DMS153 treated with DMSO at 0.1 percent for 48 hours (cell line): ENCODE measurements at regions not wholly inside any gene's neighbourhood (a gene's known extent, or its start where the extent isn't known, plus 50 kb on each side); places are given as distances from the start of the nearest gene placed in this dataset.
"Not testable (repeated sequence)": the region's sequence is repeated elsewhere in the genome, so short reads cannot be mapped to it uniquely, and the experiment has no call there.

Source experiments
- DNase-seq: peaks from one replicate; lab custom pipeline; 2025; ENCODE audit not compliant: unreplicated experiment; lab: John Stamatoyannopoulos, UW

- no peak for DNase-seq
Measured at GRCh38 chr3:104291878-104292277, 1074.8 kb upstream of the ALCAM start.

- DNase-seq = no peak
Measured at GRCh38 chr3:104297617-104298016, 1069.1 kb upstream of the ALCAM start.

DNA sequence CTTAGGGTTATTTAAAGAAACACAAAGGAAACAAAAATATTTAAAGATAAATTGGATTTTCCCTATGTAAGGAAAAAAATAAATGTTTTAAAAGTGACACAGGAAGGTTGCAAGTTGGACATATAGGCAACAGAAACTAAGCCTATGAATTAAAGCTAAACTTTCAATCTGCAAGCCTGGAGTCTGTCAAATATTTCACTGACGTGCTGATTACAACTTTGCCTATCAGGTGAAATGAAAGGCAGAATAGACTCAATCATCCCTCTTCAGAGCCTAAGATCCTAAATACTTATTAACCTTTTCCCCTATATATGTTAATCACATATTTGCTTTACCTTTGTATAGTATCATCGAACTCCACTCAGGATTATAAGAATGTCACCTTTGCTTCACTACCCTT lies 1068.0 kb upstream of the ALCAM start:
- no peak for DNase-seq

DNA sequence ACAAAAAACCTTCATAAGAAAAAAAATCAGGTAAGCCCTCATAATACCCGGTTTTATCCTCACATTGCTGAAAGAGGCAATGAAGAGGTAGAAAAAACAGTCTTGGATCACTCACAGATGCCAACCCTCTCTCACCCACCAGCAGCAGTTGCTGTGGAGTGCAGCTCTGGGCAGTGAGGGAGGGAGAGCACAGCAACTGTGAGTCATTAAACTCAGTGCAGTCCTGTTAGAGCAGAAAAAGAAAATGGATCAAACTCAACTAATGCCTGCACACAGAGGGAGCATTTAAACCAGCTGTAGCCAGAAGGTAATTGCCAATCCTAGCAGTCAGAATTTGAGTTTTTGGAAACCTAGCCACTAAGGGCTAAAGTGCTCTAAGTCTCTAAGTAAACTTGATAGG lies 1050.6 kb upstream of the ALCAM start:
- DNase-seq = no peak

DNA sequence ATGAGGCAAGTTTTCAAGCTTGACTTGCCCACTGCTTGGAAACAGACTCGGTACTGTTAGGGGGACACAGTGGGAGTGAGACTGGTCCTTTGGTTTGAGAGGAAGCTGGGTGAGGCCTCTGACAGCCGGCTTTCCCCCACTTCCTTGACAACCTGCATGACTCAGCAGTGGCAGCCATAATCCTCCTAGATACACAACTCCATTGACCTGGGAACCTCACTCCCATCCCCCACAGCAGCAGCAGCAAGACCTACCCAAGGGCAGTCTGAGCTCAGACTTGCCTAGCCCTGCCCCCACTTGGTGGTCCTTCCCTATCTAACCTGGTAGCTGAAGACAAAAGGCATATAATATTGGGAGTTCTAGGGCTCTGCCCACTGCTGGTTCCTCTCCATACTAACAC lies 1043.5 kb upstream of the ALCAM start:
- DNase-seq = no peak

- DNase-seq = no peak
Measured at GRCh38 chr3:104347291-104347690, 1019.4 kb upstream of the ALCAM start.

DNA sequence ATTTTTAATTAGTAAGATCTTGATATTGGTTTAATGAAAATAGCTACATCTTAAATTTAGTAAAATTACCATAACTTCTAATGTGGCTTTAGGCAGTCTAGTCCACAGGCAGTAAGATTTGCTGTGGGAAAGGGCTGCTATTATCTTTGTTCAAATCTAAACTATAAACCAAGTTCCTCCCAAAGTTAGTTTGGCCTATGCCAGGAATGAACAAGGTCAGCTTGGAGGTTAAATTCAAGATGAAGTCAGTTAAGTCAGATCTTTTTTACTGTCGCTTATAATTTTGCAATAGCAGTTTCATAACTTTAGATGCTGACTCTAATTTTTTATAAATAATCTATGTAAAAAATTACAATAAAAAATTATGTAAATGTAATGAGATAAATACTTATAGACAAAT lies 1016.9 kb upstream of the ALCAM start:
- DNase-seq = no peak

DNA sequence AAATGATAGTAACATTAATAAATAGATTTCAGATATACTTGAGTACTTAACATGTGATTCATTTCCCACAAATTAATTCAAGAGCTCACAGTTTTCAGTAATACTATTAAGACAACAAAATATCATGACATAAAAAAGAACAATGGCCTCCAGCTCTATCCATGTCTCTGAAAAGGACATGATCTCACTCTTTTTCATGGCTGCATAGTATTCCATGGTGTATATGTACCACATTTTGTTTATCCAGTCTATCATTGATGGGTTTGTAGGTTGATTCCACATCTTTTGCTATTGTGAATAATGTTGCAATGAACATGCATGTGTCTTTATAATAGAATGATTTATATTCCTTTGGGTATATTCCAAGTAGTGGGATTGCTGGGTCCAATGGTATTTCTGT lies 1012.8 kb upstream of the ALCAM start:
- no peak for DNase-seq

DNA sequence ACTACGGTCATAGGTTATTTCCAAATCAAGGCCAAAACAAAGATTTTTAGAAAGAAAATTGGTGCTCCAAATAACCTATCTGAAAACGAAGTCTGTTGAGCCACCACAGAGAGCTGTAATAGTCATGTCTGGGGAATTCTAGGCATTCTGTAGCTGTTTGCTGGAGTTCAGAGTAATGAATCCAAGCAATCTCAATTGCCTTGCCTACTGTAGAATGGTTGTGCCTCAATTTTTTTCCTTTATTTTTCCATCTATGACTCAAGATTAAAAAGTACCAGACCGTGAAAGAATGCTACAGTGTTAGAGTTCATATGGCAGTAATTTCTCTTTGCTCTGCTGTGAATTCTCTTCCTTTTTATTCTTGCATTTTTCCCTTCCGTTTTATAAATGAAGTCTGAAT lies 1007.2 kb upstream of the ALCAM start:
- no peak for DNase-seq

DNA sequence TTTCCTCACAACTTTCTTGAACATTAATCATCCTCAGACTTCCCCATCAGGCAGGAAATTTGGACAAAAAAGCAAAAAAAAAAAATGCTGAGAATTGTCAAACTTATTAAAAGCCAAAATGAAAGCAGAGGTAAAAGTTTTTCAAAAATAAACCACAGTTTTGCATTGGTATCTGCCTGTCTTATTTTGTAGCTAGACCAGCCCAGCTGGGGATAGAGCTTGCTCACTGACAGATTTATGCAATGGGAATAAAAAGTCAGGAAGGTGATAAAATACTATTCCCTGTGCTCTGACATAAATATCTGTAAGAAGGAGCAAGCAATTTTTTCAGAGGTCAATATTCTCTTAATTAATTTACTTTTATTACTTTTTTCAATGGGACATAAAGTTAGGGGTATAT lies 1006.7 kb upstream of the ALCAM start:
- DNase-seq = no peak

DNA sequence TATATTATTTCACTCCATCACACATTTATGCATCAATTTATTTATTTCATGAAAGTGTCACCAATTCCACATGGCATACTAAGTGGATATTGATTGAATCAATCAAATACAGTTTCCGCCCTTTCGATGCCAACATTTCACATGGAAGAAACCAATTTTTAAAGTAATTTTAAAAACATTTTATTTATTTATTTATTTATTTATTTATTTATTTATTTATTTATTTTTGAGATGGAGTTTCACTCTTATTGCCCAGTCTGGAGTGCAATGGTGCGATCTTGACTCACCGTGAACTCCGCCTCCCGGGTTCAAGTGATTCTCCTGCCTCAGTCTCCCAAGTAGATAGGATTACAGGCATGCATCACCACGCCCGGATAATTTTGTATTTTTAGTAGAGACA lies 1005.0 kb upstream of the ALCAM start:
- not testable (repeated sequence) for DNase-seq

DNA sequence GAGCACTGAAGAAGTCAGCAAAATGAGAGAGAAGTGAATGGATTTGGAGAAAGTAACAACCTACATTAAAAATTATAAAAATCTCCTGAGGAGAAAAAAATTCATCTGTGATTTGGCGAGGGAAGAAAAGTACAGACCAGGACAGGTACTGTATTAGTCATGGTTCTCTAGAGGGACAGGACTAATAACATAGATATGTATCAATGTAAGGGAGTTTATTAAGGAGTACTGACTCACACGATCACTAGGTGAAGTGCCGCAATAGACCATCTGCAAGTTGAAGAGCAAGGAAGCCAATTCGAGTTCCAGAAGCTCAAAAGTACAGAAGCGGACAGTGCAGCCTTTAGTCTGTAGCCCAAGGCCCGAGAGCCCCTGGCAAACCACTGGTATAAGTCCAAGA lies 1004.4 kb upstream of the ALCAM start:
- DNase-seq = no peak

GRCh38 chr3:104367000-104367399 lies 999.7 kb upstream of the ALCAM start:
- no peak for DNase-seq

- no peak for DNase-seq
Measured at GRCh38 chr3:104368760-104369159, 997.9 kb upstream of the ALCAM start.

- no peak for DNase-seq
Measured at GRCh38 chr3:104385421-104385820, 981.3 kb upstream of the ALCAM start.

DNA sequence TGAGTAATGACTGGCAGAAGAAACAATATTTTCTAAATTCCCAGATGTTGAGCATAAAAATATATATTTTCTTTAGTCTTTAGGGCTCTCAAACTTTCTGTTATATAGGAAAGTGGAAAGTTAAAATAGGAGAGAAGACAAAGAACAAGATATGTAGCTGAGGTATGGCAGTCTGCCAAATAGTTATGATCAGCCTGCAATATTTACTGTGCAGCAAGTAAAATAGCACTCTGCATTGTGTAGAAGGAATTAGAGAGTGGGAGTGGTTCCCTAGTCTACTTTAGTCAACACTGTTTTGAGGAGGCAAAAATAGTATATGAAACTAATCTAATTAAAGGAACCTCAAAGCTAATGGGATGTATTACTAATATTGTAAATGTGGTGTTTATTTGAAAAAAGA lies 978.1 kb upstream of the ALCAM start:
- peak; percentile 35 for DNase-seq

GRCh38 chr3:104392327-104392726 lies 974.4 kb upstream of the ALCAM start:
- no peak for DNase-seq

DNA sequence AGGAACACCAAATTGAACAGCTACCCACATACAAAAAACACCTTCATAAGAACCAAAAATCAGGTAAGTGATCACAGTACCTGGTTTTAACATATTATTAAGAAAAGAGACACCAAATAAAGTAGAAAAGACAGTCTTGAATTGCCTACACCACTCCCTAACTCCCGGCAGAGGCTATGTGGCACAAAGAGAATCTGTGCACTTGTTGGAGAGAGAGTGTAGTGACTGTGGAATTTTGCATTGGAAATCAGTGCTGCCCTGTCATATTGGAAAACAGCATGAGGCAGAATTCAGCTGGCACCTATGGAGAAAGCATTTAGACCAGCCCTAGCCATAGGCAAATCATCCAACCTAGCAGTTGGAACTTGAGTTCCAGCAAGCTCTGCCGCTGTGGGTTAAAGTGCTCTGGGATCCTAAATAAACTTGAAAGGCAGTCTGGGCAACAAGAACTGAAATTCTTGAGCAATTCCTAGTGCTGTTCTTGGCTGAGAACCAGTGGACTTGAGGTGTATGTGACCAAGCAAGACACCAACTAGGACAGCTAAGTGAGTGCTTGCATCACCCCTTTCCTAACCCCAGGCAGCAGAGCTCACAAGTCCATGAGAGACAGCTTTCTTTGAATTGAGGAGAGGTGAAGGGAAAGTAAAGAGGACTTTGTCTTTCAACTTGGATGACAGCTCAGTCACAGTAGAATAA lies 969.6 kb upstream of the ALCAM start:
- no peak for DNase-seq

GRCh38 chr3:104397713-104398112 lies 969.0 kb upstream of the ALCAM start:
- no peak for DNase-seq

- no peak for DNase-seq
Measured at GRCh38 chr3:104402902-104403301, 963.8 kb upstream of the ALCAM start.

- no peak for DNase-seq
Measured at GRCh38 chr3:104411757-104412156, 955.0 kb upstream of the ALCAM start.

- DNase-seq = no peak
Measured at GRCh38 chr3:104412608-104413580, 953.8 kb upstream of the ALCAM start.
